D341Med (cell line): ENCODE measurements at regions not wholly inside any gene's neighbourhood (a gene's known extent, or its start where the extent isn't known, plus 50 kb on each side); places are given as distances from the start of the nearest gene placed in this dataset.
"Not testable (repeated sequence)": the region's sequence is repeated elsewhere in the genome, so short reads cannot be mapped to it uniquely, and the experiment has no call there.

Source experiments
- DNase-seq: peaks from one replicate; pipeline ENCODE4 v3.0.0; 2012; ENCODE audit warnings: low spot score

GRCh38 chr12:45490232-45490881, 239.1 kb upstream of the ARID2 start:
- no peak for DNase-seq

- DNase-seq: no peak
These were observed 235.2 kb upstream of the ARID2 start for GRCh38 chr12:45494279-45494678.

- no peak for DNase-seq
These were observed 230.9 kb upstream of the ARID2 start for GRCh38 chr12:45498645-45499044.

GRCh38 chr12:45502481-45503128, 226.9 kb upstream of the ARID2 start:
- DNase-seq: no peak

- DNase-seq: no peak
These were observed 225.6 kb upstream of the ARID2 start for GRCh38 chr12:45503899-45504298.

GRCh38 chr12:45504316-45505010, 225.0 kb upstream of the ARID2 start:
- no peak for DNase-seq

DNA sequence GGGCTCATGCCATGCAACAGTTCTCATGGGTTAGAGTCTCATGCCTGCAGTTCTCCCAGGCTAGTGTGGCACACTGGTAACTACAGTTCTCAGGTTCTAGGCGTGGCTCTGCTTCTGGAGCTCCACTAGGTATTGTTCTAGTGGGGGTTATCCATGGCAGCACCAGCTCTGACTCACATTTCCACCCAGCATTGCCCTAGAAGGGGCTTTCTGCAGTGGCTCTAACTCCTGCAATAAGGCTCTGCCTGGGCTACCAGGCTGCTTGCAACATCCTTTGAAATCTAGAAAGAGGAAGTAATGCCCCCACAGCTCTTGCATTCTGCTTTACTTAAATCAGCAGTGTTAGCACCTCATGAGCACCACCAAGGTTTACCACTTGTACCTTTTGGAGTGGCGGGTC, 220.3 kb upstream of the ARID2 start:
- DNase-seq: no peak

GRCh38 chr12:45509621-45510020, 219.9 kb upstream of the ARID2 start:
- no peak for DNase-seq

GRCh38 chr12:45517381-45517780, 212.1 kb upstream of the ARID2 start:
- DNase-seq: no peak

DNA sequence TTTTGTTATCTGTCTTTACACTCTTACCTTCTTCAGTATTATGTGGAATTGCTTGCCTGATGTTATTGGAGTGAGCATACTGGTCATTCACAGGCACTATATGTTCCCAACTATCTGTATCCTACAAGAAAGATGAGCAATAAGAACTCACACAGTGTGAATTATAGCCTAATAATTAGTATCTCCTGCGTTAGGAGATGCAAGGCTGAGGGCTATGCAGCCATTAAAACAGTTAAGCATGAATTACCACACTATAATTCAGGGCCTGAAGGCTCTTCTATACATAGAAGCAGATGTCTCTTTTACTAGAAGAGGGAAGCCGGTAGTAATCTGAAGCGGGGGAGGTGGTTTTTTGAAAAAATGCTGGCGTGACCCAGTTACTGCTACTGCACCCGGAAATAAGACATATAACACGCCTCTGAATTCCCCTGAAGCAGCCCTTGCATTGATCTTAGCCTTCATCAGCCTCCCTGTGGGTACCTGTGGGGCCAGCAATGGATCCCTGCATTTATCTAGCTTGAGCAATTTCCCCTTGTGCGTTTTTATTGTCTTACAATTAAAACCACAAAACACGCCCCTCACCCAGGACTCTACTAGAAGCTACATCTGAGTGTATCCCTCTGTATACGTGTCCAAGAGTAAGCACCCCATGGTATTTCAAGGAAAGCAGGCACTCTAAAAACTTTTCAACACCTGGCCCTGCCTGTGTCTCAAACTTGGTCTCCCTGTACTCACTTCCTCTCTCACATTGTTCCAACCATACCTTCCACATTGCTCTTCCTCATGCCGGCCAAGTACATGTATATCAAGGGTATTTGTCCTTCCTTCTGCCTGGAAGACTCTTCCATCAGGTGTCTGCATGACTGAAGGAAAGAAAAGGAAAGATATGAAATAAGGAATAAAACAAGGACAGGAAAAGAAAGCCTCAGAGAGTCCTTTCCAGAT, 210.9 kb upstream of the ARID2 start:
- DNase-seq: no peak

GRCh38 chr12:45522227-45522626, 207.3 kb upstream of the ARID2 start:
- no peak for DNase-seq

GRCh38 chr12:45526823-45527222, 202.7 kb upstream of the ARID2 start:
- DNase-seq: not testable (repeated sequence)

DNA sequence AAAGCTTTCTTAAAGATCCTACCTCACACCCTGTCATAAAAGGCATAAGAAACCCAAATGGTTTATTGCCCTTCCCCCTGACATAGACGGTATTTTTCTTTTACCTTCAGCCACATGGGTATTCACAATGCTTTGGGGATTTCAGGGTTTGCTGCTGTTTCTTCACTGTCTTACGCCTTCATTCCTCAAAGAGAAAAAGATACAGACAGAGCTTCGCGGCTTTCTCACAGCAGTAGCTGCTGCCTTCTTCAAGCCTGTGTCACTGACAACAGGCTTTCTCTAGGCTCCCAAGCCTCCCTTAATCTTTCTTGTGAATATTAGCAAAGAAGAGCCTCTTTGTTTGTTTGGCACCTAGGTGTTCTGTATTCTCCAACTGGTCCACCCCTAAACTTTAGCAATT, 197.4 kb upstream of the ARID2 start:
- no peak for DNase-seq

DNA sequence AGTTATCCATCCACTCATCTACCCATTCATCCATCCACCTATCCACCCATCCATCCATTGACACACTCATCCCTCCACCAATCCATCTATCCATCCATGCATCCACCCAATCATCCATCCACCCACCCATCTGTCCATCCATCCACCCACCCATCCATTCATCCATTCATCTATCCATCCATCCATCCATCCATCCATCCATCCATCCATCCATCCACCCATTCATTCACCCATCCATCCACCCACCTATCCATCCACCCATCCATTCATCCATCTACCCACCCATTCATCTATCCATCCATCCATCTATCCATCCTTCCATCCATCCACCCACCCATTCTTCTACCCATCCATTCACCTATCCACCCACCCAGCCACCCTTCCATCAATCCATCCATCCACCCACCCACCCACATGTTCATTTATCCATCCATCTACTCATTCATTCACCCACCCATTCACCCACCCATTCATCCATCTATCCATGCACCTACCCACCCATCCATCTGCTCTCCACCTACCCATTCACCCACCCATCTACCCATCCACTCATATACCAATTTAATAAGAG, 193.8 kb upstream of the ARID2 start:
- no peak for DNase-seq

DNA sequence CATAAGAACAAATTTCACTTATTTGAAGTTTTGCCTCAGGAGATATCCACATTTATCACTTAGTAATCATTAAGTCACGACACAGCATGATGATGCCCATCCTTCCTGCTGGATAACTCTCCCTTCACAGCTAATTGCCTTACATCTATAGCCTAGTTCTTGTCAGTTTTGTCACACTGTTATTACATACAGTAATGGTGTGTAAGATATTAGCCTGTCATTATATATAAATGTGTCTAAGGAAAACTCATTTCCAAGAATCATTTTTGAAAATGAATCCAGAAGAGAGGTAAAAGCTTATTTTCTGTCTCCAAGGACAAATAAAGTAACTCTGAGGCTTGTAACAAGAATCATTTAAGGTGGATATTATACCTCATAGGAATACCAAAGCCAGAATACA, 193.2 kb upstream of the ARID2 start:
- DNase-seq: no peak

DNA sequence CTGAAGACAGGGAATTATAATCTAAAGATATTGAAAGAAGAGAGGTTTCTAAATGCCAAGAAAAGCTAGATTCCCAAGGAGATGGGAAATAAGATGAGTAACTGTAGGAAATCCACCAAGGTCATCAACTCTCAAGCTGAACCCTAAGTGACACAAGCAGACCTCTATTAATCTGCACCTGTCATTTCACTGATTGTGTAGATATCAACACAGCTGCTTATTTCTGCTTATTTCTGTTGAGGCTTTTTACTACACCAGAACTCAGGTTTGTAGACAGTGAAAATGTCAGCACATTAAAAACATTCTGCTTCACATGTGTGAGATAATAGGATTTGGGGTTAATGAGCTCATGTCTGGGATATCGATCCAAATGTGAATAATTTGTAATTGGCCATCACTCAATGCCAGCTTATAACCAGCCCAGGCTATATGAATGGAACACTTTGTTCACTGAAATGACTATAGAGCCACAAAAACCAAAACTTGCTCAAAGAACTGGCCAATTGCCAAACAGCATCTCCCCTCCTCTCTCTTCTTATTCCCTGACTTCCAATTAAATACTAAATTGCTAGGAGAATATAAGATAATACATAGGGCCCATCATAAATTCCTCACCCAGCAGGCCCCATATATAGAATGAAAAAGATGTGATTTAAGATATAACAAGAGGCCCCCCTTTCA, 188.7 kb upstream of the ARID2 start:
- DNase-seq: no peak

GRCh38 chr12:45543887-45544286, 185.6 kb upstream of the ARID2 start:
- peak; percentile 79 for DNase-seq

DNA sequence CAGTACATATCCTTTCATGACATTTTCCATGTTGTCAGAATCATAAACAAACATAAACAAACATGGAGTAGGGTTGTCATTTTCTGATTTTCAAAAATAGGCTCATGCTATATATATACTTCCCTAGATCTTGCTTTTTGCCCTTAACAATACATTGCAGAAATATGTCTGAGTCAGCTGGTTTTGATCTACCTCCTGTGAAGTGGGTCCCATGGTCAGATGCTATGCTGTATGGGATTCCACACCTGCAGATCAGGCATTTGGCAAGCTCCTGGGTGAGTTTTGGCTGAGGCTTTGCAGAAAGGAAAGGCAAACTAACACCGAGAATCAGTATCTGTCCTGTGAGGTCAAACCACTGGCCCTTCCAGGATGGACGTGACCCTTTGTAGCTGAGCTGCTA, 183.0 kb upstream of the ARID2 start:
- no peak for DNase-seq

DNA sequence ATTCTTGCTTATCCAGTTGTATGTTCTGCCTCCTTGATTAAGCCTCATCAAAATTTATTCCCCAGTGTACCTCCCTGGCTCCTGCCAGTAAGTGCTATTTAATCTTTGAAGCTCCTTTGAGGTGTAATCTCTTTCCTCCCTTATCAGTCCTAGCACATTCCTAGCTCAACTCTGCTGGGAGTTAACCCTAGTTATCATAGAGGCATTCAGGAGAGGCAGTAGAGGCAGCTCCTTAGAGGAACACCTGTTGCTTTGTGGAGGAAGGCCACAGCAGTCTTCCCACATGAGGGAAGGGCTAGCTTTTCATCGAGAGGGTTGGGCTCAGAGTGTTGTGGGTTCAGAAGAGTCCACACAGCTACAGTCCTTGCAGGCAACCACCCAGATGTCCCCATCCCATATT, 182.4 kb upstream of the ARID2 start:
- no peak for DNase-seq

- DNase-seq: no peak
These were observed 181.7 kb upstream of the ARID2 start for GRCh38 chr12:45547822-45548221.

DNA sequence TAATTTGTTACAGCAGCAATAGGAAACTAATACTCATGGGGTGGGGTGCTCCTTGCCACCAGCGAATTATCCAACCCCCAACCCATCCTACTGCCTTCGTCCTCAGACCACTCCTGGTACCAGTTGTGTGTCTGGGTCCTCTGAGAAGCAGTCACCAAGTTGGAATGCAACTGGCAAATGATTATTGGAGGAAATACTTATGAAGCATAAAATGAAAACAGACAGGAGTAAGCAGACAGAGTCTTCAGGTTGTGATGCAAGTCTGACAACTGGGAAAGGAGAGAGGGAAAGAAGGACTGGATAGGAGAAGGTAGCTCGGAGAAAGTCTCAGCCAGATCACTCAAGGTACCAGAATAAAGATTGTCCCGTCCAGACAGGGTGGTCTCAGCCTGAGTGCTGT, 181.1 kb upstream of the ARID2 start:
- no peak for DNase-seq
